ENCODE measurements at regions not wholly inside any gene's neighbourhood (a gene's known extent, or its start where the extent isn't known, plus 50 kb on each side); places are given as distances from the start of the nearest gene placed in this dataset.

GRCh38 chr13:111542530-111543341, 222.3 kb downstream of the TEX29 start:
- H3K27ac ChIP-seq = no peak overlapping the region
- H3K27me3 ChIP-seq = no peaks in the 10 kb centered on the region
- no peaks in the 10 kb centered on the region for H3K9me3 ChIP-seq
- H3K4me1 ChIP-seq (ENCODE audit: insufficient read depth) = no peaks in the 10 kb centered on the region
- H3K4me3 ChIP-seq = no peak overlapping the region
- no peak for TF ChIP-seq POLR2A (IDR thresholded peaks at IDR 0.05)
- TF ChIP-seq EP300 (IDR thresholded peaks at IDR 0.05) = no peak
- no peak for TF ChIP-seq CTCF (IDR thresholded peaks at IDR 0.05)
- WGBS, 3 donors = 65 to 77% (median 70%) methylated on average over 14 of the region's 14 CpGs
- H3K36me3 ChIP-seq = no peaks in the 10 kb centered on the region
- no peak for DNase-seq
- intact Hi-C loops (cut with DNase I) = no loop called here

DNA sequence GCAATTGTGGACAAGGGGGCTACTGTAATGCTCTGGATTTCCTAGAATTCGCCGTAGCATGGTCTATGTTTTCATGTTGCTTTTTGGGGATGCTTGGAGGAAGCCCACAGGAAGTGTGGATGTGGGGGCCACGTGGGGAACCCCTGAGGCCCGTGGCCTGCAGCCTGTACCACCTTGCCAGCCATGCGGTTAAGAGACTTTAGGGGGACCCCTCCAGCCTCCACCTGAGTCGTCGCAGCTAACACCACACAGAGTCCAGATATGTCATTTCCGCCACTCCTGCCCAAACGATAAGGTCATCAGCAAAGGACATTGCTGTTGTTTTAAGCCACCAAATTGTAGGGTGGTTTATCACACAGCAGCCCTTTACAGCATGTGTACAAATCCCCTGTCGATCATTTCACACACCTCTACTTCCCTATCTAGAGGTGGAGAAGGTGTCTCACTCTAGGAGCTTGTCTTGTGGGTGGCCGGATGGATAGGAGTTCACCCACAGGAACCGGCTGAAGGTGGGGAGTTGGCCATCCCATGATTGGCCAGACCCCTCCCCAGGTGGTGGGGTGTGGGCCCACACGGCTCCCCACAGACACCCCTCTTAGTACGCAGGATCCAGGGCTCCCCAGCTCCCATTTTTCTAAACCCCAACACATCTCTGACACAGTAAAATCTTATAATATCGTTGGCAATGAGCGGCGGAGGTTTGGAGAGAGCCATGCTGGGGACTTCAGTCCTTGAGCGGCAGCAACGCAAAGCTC, 226.7 kb downstream of the TEX29 start:
- TF ChIP-seq CTCF (IDR thresholded peaks at IDR 0.05) (no peak), EP300 (IDR thresholded peaks at IDR 0.05) (no peak), POLR2A (IDR thresholded peaks at IDR 0.05) (no peak)
- 79 to 87% (median 81%) methylated on average over 19 of the region's 19 CpGs for WGBS, 3 donors
- no peak overlapping the region for H3K27ac ChIP-seq
- no peaks in the 10 kb centered on the region for H3K4me1 ChIP-seq (ENCODE audit: insufficient read depth)
- no peaks in the 10 kb centered on the region for H3K36me3 ChIP-seq
- H3K4me3 ChIP-seq = no peak overlapping the region
- no peaks in the 10 kb centered on the region for H3K9me3 ChIP-seq
- no peak for DNase-seq
- intact Hi-C loops (cut with DNase I) = no loop called here
- H3K27me3 ChIP-seq = no peaks in the 10 kb centered on the region

- H3K9me3 ChIP-seq = no peaks in the 10 kb centered on the region
- H3K27ac ChIP-seq = no peak overlapping the region
- H3K4me1 ChIP-seq (ENCODE audit: insufficient read depth) = no peaks in the 10 kb centered on the region
- intact Hi-C loops (cut with DNase I) = no loop called here
- DNase-seq = no peak
- no peaks in the 10 kb centered on the region for H3K27me3 ChIP-seq
- WGBS, 3 donors = 89 to 90% (median 90%) methylated on average over 40 of the region's 40 CpGs
- no peaks in the 10 kb centered on the region for H3K36me3 ChIP-seq
- H3K4me3 ChIP-seq = no peak overlapping the region
- TF ChIP-seq CTCF (IDR thresholded peaks at IDR 0.05) (no peak), EP300 (IDR thresholded peaks at IDR 0.05) (no peak), POLR2A (IDR thresholded peaks at IDR 0.05) (no peak)
These were observed 227.4 kb downstream of the TEX29 start for GRCh38 chr13:111547726-111548273.

GRCh38 chr13:111548301-111548700, 227.9 kb downstream of the TEX29 start:
- DNase-seq = no peak
- no peaks in the 10 kb centered on the region for H3K9me3 ChIP-seq
- intact Hi-C loops (cut with DNase I) = no loop called here
- TF ChIP-seq CTCF (IDR thresholded peaks at IDR 0.05) (no peak), EP300 (IDR thresholded peaks at IDR 0.05) (no peak), POLR2A (IDR thresholded peaks at IDR 0.05) (no peak)
- H3K4me3 ChIP-seq = no peak overlapping the region
- no peak overlapping the region for H3K27ac ChIP-seq
- 87 to 91% (median 89%) methylated on average over 25 of the region's 25 CpGs for WGBS, 3 donors
- no peaks in the 10 kb centered on the region for H3K27me3 ChIP-seq
- no peaks in the 10 kb centered on the region for H3K36me3 ChIP-seq
- no peaks in the 10 kb centered on the region for H3K4me1 ChIP-seq (ENCODE audit: insufficient read depth)

All from ovary (tissue), 7 donors.